WTC11 (cell line): ENCODE measurements at regions not wholly inside any gene's neighbourhood (a gene's known extent, or its start where the extent isn't known, plus 50 kb on each side); places are given as distances from the start of the nearest gene placed in this dataset.

Experiments
- ATAC-seq: fragments of 200-7000 bp; cut with Tn5 transposase; 2 replicates; pipeline ENCODE4 v1.10.0; 2021; ENCODE audit warnings: mild to moderate bottlenecking, moderate library complexity
- CTCF ChIA-PET: fragments of 300-600 bp; sonication (Branson Sonifier 250); formaldehyde crosslinking; loops from one replicate; lab custom pipeline; 2021; ENCODE audit warnings: antibody characterized with exemption; lab: Charles Lee
- POLR2A ChIA-PET: fragments of 350-600 bp; sonication (Branson Sonifier 250); formaldehyde crosslinking; loops from one replicate; lab custom pipeline; 2021; ENCODE audit warnings: antibody characterized with exemption; lab: Charles Lee
- DNase-seq: peaks from one replicate; pipeline ENCODE4 v3.0.0; 2021; ENCODE audit warnings: low spot score
- H3K27ac Mint-ChIP-seq: 2 replicates; pipeline ENCODE4 v1.8.0; 2021; ENCODE audit warnings: mixed read lengths
- H3K27me3 Mint-ChIP-seq: 2 replicates; pipeline ENCODE4 v1.8.0; 2021; ENCODE audit warnings: low read depth, mild to moderate bottlenecking, moderate library complexity, mixed read lengths
- H3K36me3 Mint-ChIP-seq: 2 replicates; pipeline ENCODE4 v1.8.0; 2021; ENCODE audit warnings: mixed read lengths
- H3K4me1 Mint-ChIP-seq: 2 replicates; pipeline ENCODE4 v1.8.0; 2022; ENCODE audit warnings: mixed read lengths
- H3K4me3 Mint-ChIP-seq: 2 replicates; pipeline ENCODE4 v1.8.0; 2021; ENCODE audit warnings: mild to moderate bottlenecking, moderate library complexity, mixed read lengths
- H3K9me3 Mint-ChIP-seq: 2 replicates; pipeline ENCODE4 v1.8.0; 2021; ENCODE audit warnings: mixed read lengths
- CREB1 ChIP-seq: sonication (generic); formaldehyde crosslinking; IDR thresholded peaks from 2 replicates; pipeline ENCODE4 v1.8.0; 2023; ENCODE audit warnings: mild to moderate bottlenecking, missing genetic modification reagents
- ETV6 ChIP-seq: sonication (generic); formaldehyde crosslinking; IDR thresholded peaks from 2 replicates; pipeline ENCODE4 v1.8.1; 2022; ENCODE audit warnings: mild to moderate bottlenecking, missing genetic modification reagents
- GABPB1 ChIP-seq: sonication (generic); formaldehyde crosslinking; IDR thresholded peaks from 2 replicates; pipeline ENCODE4 v1.8.1; 2023; ENCODE audit warnings: mild to moderate bottlenecking, missing genetic modification reagents
- JUN ChIP-seq: sonication (generic); formaldehyde crosslinking; IDR thresholded peaks from 2 replicates; pipeline ENCODE4 v1.8.0; 2023; ENCODE audit warnings: mild to moderate bottlenecking, missing genetic modification reagents
- NFE2L1 ChIP-seq: sonication (generic); formaldehyde crosslinking; IDR thresholded peaks from 2 replicates; pipeline ENCODE4 v1.8.1; 2023; ENCODE audit warnings: missing genetic modification reagents
- NR1H2 ChIP-seq: sonication (generic); formaldehyde crosslinking; IDR thresholded peaks from 2 replicates; pipeline ENCODE4 v1.9.0; 2021; ENCODE audit warnings: mild to moderate bottlenecking, moderate library complexity, missing genetic modification reagents
- SOX15 ChIP-seq: fragments of 250-450 bp; sonication (Bioruptor Pico); IDR thresholded peaks from 2 replicates; pipeline ENCODE4 v1.9.0; 2021; ENCODE audit warnings: mild to moderate bottlenecking
- SP1 ChIP-seq: sonication (generic); formaldehyde crosslinking; conservative IDR thresholded peaks from 2 replicates; pipeline ENCODE4 v1.8.1; 2022; ENCODE audit warnings: missing genetic modification reagents
- TEAD1 ChIP-seq: sonication (generic); formaldehyde crosslinking; IDR thresholded peaks from 2 replicates; pipeline ENCODE4 v1.8.0; 2022; ENCODE audit warnings: mild to moderate bottlenecking, missing genetic modification reagents
- ZNF263 ChIP-seq: sonication (generic); formaldehyde crosslinking; IDR thresholded peaks from 2 replicates; pipeline ENCODE4 v1.8.1; 2022; ENCODE audit warnings: low read depth, mild to moderate bottlenecking, moderate library complexity, missing genetic modification reagents
- TF ChIP-seq, protein P1 (sequence below): sonication (generic); formaldehyde crosslinking; IDR thresholded peaks from 2 replicates; pipeline ENCODE4 v1.8.0; 2023; ENCODE audit warnings: missing genetic modification reagents
- TF ChIP-seq, protein P2 (sequence below): fragments of 250-450 bp; sonication (Bioruptor Pico); conservative IDR thresholded peaks from 2 replicates; pipeline ENCODE4 v1.9.0; 2021; ENCODE audit warnings: mild to moderate bottlenecking
- TF ChIP-seq, protein P3 (sequence below): sonication (generic); formaldehyde crosslinking; IDR thresholded peaks from 2 replicates; pipeline ENCODE4 v1.8.1; 2022; ENCODE audit warnings: low read depth, mild to moderate bottlenecking, moderate library complexity, missing genetic modification reagents, borderline replicate concordance
- TF ChIP-seq, protein P4 (sequence below): sonication (generic); formaldehyde crosslinking; IDR thresholded peaks from 2 replicates; pipeline ENCODE4 v1.8.0; 2023; ENCODE audit warnings: missing genetic modification reagents, mild to moderate bottlenecking, borderline replicate concordance
- TF ChIP-seq, protein P5 (sequence below): sonication (generic); formaldehyde crosslinking; IDR thresholded peaks from 2 replicates; pipeline ENCODE4 v1.8.1; 2022; ENCODE audit warnings: mild to moderate bottlenecking, moderate library complexity, missing genetic modification reagents
- TF ChIP-seq, protein P6 (sequence below): sonication (generic); formaldehyde crosslinking; IDR thresholded peaks from 2 replicates; pipeline ENCODE4 v1.8.1; 2023; ENCODE audit warnings: mild to moderate bottlenecking, missing genetic modification reagents, moderate library complexity
- TF ChIP-seq, protein P7 (sequence below): fragments of 250-450 bp; sonication (Bioruptor Pico); IDR thresholded peaks from 2 replicates; pipeline ENCODE4 v1.9.0; 2021; ENCODE audit warnings: mild to moderate bottlenecking, borderline replicate concordance
- TF ChIP-seq, protein P8 (sequence below): sonication (generic); formaldehyde crosslinking; IDR thresholded peaks from 2 replicates; pipeline ENCODE4 v1.8.0; 2022; ENCODE audit warnings: mild to moderate bottlenecking, missing genetic modification reagents

DNA sequence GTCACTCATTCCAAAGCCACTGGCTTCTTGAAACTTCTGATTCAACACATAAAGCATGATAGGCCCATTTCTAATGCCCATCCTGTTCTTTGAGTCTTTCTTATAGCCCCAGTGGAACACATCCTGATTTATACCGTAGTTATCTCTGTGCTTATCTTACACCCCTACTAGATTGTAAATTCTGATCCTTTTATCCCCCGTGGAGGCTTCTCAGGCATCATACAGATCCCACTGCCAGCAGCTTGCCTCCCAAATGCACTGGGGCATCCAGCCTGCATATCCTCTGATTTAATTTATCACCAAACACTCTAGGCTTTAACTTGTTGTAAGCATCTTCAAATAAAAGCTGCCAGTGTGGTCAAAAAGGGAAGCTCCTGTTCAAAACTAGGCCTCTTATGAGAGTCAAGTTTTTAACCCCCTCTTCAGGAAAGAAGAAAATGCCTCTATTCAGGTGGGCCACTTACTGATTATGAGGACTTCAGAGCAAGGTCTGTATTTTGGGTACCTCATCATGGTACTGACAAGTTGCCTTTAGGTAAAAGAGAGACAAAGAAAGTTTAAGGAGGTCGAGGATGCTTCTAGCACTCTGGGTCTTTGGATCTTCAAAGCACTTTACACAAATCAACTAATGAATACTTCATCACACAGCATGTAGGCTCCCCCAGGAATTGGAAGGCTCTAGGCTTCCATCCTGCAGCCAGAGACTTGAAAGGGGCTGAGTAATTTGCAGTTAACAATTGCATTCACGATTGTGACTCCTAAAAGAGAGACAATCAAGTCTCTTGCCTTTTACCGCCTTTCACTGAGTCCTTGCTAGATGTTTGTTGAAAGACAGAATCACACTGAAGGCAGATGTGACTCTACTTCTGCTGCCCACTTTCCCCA, 95.8 kb upstream of the LDB2 start (continued):
- TF ChIP-seq NFE2L1 (CRISPR knock-in tag) (no peak), JUN (no peak), CREB1 (CRISPR knock-in tag) (no peak)
- TF ChIP-seq, protein P1, sequence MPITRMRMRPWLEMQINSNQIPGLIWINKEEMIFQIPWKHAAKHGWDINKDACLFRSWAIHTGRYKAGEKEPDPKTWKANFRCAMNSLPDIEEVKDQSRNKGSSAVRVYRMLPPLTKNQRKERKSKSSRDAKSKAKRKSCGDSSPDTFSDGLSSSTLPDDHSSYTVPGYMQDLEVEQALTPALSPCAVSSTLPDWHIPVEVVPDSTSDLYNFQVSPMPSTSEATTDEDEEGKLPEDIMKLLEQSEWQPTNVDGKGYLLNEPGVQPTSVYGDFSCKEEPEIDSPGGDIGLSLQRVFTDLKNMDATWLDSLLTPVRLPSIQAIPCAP (CRISPR knock-in tag), result no peak

DNA sequence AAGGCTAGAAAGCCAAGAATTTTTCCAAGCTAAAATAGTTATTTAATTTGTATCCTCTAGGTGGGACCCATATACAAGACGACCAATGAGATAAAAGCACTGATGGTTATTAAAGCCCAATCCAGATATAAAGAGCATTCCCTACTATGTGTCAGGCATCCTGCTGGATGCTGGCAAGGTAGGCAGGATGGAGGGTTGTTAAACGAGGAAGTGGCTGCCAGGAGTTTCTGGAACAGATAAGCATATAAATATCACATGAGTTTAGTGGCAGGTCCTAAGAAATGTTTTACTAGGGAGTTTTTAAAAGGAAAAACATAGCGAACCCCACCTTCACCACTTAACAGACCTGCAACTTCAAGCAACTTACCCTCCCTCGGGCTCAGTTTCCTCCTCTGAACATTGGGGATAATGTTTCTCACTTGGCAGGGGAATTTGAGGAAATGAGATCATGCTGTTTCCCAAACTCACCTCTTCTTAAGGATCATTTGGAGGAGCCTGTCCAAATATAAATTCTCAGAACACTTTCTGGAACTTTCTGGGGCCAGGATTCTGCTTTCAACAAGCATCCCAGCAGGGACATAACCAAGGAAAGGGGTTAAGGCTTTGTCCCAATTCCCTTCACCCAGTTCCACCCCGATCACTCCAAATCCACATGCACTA, 94.3 kb upstream of the LDB2 start:
- ChIA-PET CTCF (no interaction called here), POLR2A (no interaction called here)
- ATAC-seq, result no peak
- H3K4me1 Mint-ChIP-seq, result peaks cover 54% of the 10 kb centered on the region
- peaks cover 11% of the 10 kb centered on the region for H3K36me3 Mint-ChIP-seq
- H3K27me3 Mint-ChIP-seq, result peaks cover 2% of the 10 kb centered on the region; the same call in 1 of the 2 replicates
- no peak overlapping the region for H3K27ac Mint-ChIP-seq
- DNase-seq, result no peak
- peaks cover 8% of the 10 kb centered on the region for H3K9me3 Mint-ChIP-seq
- no peak overlapping the region for H3K4me3 Mint-ChIP-seq
- no peak for TF ChIP-seq SOX15 (CRISPR knock-in tag)
- TF ChIP-seq TEAD1, result no peak
- TF ChIP-seq, protein P2, sequence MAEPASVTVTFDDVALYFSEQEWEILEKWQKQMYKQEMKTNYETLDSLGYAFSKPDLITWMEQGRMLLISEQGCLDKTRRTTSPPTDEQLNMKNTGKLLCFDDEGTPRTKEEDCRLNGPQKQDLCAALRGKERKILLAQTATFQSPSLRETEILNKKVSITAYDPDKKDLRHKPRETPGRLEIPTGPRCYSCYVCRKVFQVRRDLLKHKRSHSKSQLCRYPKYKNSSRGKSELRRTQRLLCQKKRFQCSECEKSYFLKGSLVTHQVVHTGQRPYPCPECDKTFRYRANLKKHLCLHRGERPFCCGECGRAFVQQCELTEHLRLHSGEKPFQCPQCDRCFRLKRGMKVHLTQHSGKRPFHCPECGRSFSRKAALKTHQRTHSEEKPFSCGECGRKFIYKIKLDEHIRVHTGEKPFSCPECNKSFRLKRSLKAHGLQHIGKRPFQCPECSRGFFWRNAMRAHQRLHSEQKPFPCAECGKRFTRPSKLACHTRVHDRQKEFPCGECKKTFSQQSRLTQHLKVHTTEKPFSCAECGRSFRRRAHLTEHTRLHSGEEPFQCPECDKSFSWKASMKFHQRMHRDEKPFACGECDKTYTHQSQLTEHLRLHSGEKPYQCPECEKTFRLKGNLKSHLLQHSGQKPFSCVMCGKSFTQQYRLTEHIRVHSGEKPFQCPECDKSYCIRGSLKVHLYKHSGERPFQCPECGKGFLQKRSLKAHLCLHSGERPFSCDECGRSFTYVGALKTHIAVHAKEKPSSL (CRISPR knock-in tag), result no peak
- TF ChIP-seq, protein P3, sequence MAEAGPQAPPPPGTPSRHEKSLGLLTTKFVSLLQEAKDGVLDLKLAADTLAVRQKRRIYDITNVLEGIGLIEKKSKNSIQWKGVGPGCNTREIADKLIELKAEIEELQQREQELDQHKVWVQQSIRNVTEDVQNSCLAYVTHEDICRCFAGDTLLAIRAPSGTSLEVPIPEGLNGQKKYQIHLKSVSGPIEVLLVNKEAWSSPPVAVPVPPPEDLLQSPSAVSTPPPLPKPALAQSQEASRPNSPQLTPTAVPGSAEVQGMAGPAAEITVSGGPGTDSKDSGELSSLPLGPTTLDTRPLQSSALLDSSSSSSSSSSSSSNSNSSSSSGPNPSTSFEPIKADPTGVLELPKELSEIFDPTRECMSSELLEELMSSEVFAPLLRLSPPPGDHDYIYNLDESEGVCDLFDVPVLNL (CRISPR knock-in tag), result no peak
- TF ChIP-seq, protein P4, sequence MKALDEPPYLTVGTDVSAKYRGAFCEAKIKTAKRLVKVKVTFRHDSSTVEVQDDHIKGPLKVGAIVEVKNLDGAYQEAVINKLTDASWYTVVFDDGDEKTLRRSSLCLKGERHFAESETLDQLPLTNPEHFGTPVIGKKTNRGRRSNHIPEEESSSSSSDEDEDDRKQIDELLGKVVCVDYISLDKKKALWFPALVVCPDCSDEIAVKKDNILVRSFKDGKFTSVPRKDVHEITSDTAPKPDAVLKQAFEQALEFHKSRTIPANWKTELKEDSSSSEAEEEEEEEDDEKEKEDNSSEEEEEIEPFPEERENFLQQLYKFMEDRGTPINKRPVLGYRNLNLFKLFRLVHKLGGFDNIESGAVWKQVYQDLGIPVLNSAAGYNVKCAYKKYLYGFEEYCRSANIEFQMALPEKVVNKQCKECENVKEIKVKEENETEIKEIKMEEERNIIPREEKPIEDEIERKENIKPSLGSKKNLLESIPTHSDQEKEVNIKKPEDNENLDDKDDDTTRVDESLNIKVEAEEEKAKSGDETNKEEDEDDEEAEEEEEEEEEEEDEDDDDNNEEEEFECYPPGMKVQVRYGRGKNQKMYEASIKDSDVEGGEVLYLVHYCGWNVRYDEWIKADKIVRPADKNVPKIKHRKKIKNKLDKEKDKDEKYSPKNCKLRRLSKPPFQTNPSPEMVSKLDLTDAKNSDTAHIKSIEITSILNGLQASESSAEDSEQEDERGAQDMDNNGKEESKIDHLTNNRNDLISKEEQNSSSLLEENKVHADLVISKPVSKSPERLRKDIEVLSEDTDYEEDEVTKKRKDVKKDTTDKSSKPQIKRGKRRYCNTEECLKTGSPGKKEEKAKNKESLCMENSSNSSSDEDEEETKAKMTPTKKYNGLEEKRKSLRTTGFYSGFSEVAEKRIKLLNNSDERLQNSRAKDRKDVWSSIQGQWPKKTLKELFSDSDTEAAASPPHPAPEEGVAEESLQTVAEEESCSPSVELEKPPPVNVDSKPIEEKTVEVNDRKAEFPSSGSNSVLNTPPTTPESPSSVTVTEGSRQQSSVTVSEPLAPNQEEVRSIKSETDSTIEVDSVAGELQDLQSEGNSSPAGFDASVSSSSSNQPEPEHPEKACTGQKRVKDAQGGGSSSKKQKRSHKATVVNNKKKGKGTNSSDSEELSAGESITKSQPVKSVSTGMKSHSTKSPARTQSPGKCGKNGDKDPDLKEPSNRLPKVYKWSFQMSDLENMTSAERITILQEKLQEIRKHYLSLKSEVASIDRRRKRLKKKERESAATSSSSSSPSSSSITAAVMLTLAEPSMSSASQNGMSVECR (CRISPR knock-in tag), result no peak
- TF ChIP-seq ETV6, result no peak
- no peak for TF ChIP-seq NR1H2 (CRISPR knock-in tag)
- TF ChIP-seq NFE2L1 (CRISPR knock-in tag), result no peak
- TF ChIP-seq ZNF263 (CRISPR knock-in tag), result no peak
- TF ChIP-seq, protein P5, sequence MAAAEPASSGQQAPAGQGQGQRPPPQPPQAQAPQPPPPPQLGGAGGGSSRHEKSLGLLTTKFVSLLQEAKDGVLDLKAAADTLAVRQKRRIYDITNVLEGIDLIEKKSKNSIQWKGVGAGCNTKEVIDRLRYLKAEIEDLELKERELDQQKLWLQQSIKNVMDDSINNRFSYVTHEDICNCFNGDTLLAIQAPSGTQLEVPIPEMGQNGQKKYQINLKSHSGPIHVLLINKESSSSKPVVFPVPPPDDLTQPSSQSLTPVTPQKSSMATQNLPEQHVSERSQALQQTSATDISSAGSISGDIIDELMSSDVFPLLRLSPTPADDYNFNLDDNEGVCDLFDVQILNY (CRISPR knock-in tag), result no peak
- TF ChIP-seq, protein P6, sequence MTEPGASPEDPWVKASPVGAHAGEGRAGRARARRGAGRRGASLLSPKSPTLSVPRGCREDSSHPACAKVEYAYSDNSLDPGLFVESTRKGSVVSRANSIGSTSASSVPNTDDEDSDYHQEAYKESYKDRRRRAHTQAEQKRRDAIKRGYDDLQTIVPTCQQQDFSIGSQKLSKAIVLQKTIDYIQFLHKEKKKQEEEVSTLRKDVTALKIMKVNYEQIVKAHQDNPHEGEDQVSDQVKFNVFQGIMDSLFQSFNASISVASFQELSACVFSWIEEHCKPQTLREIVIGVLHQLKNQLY, result no peak
- TF ChIP-seq, protein P7, sequence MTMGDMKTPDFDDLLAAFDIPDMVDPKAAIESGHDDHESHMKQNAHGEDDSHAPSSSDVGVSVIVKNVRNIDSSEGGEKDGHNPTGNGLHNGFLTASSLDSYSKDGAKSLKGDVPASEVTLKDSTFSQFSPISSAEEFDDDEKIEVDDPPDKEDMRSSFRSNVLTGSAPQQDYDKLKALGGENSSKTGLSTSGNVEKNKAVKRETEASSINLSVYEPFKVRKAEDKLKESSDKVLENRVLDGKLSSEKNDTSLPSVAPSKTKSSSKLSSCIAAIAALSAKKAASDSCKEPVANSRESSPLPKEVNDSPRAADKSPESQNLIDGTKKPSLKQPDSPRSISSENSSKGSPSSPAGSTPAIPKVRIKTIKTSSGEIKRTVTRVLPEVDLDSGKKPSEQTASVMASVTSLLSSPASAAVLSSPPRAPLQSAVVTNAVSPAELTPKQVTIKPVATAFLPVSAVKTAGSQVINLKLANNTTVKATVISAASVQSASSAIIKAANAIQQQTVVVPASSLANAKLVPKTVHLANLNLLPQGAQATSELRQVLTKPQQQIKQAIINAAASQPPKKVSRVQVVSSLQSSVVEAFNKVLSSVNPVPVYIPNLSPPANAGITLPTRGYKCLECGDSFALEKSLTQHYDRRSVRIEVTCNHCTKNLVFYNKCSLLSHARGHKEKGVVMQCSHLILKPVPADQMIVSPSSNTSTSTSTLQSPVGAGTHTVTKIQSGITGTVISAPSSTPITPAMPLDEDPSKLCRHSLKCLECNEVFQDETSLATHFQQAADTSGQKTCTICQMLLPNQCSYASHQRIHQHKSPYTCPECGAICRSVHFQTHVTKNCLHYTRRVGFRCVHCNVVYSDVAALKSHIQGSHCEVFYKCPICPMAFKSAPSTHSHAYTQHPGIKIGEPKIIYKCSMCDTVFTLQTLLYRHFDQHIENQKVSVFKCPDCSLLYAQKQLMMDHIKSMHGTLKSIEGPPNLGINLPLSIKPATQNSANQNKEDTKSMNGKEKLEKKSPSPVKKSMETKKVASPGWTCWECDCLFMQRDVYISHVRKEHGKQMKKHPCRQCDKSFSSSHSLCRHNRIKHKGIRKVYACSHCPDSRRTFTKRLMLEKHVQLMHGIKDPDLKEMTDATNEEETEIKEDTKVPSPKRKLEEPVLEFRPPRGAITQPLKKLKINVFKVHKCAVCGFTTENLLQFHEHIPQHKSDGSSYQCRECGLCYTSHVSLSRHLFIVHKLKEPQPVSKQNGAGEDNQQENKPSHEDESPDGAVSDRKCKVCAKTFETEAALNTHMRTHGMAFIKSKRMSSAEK (CRISPR knock-in tag), result no peak
- TF ChIP-seq, protein P8, sequence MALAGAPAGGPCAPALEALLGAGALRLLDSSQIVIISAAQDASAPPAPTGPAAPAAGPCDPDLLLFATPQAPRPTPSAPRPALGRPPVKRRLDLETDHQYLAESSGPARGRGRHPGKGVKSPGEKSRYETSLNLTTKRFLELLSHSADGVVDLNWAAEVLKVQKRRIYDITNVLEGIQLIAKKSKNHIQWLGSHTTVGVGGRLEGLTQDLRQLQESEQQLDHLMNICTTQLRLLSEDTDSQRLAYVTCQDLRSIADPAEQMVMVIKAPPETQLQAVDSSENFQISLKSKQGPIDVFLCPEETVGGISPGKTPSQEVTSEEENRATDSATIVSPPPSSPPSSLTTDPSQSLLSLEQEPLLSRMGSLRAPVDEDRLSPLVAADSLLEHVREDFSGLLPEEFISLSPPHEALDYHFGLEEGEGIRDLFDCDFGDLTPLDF (CRISPR knock-in tag), result no peak
- no peak for TF ChIP-seq GABPB1 (CRISPR knock-in tag)
- no peak for TF ChIP-seq SP1 (CRISPR knock-in tag)
